Esophagus muscularis mucosa (tissue), 3 donors: ENCODE measurements at regions not wholly inside any gene's neighbourhood (a gene's known extent, or its start where the extent isn't known, plus 50 kb on each side); places are given as distances from the start of the nearest gene placed in this dataset.
"Not testable (repeated sequence)": the region's sequence is repeated elsewhere in the genome, so short reads cannot be mapped to it uniquely, and the experiment has no call there.

ENCODE experiments used
- POLR2A ChIP-seq: fragments of 450-650 bp; IDR thresholded peaks from one replicate; pipeline ENCODE4 v1.6.1; 2017; ENCODE audit warnings: antibody characterized with exemption, moderate library complexity, mild to moderate bottlenecking, low read depth
- POLR2AphosphoS5 ChIP-seq, 2 donors: sonication (generic); formaldehyde crosslinking; IDR thresholded peaks; one replicate each; pipeline ENCODE4 v1.6.1; 2017; ENCODE audit warnings: antibody characterized with exemption in 2 of 2
- TF ChIP-seq, protein P1 (sequence below), 3 experiments: fragments of 200-600 bp in 2 of 3; fragments of 450-650 bp in 1 of 3; sonication (generic) in 2 of 3; IDR thresholded peaks; one replicate each; pipeline ENCODE4 v1.5.1; 2017 to 2019; ENCODE audit warnings: antibody characterized with exemption in 3 of 3, mild to moderate bottlenecking in 2 of 3, moderate library complexity in 1 of 3

DNA sequence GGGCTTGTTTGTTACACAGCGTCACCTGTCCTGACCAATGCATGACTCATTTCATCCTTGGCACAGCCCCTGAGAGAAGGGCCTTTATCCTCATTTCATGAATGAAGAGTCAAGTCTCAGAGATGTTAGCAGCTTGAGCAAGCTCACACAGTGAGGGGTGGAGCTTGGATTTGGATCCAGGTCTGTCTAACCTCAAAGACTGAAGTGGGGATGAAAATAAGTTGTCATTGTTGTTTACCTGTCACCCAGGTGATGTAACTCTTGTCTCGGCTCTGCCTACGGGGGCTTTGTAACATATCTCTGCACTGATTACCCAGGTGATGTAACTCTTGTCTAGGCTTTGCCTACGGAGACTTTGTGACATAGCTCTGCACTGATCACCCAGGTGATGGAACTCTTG lies 4218.2 kb upstream of the OR11H1 start:
- TF ChIP-seq, protein P1, sequence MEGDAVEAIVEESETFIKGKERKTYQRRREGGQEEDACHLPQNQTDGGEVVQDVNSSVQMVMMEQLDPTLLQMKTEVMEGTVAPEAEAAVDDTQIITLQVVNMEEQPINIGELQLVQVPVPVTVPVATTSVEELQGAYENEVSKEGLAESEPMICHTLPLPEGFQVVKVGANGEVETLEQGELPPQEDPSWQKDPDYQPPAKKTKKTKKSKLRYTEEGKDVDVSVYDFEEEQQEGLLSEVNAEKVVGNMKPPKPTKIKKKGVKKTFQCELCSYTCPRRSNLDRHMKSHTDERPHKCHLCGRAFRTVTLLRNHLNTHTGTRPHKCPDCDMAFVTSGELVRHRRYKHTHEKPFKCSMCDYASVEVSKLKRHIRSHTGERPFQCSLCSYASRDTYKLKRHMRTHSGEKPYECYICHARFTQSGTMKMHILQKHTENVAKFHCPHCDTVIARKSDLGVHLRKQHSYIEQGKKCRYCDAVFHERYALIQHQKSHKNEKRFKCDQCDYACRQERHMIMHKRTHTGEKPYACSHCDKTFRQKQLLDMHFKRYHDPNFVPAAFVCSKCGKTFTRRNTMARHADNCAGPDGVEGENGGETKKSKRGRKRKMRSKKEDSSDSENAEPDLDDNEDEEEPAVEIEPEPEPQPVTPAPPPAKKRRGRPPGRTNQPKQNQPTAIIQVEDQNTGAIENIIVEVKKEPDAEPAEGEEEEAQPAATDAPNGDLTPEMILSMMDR (IDR thresholded peaks at IDR 0.05) = not testable (repeated sequence)
- not testable (repeated sequence) for TF ChIP-seq POLR2AphosphoS5 (IDR thresholded peaks at IDR 0.05); POLR2A
